ENCODE measurements at regions not wholly inside any gene's neighbourhood (a gene's known extent, or its start where the extent isn't known, plus 50 kb on each side); places are given as distances from the start of the nearest gene placed in this dataset.
"Not testable (repeated sequence)": the region's sequence is repeated elsewhere in the genome, so short reads cannot be mapped to it uniquely, and the experiment has no call there.

- Histone ChIP-seq H3K36me3 (ENCODE audit: insufficient read depth in 1 of 2, low read depth in 1 of 2) (no peaks in the 10 kb centered on the region), H3K4me1 (no peaks in the 10 kb centered on the region), H3K27me3 (ENCODE audit: insufficient read depth in 3 of 3, low read length in 2 of 3) (peaks cover 0 to 15% (median 2%) of the 10 kb centered on the region in 3 donors), H3K27ac (no peak overlapping the region), H3K9me3 (no peaks in the 10 kb centered on the region), H3K4me3 (no peak overlapping the region)
- TF ChIP-seq, protein P1, sequence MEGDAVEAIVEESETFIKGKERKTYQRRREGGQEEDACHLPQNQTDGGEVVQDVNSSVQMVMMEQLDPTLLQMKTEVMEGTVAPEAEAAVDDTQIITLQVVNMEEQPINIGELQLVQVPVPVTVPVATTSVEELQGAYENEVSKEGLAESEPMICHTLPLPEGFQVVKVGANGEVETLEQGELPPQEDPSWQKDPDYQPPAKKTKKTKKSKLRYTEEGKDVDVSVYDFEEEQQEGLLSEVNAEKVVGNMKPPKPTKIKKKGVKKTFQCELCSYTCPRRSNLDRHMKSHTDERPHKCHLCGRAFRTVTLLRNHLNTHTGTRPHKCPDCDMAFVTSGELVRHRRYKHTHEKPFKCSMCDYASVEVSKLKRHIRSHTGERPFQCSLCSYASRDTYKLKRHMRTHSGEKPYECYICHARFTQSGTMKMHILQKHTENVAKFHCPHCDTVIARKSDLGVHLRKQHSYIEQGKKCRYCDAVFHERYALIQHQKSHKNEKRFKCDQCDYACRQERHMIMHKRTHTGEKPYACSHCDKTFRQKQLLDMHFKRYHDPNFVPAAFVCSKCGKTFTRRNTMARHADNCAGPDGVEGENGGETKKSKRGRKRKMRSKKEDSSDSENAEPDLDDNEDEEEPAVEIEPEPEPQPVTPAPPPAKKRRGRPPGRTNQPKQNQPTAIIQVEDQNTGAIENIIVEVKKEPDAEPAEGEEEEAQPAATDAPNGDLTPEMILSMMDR (IDR thresholded peaks at IDR 0.05) = no peak
- DNase-seq (no peak), ATAC-seq (no peak)
- intact Hi-C loops (cut with DNase I) = no loop called here
- 75 to 80% (median 77%) methylated on average over 4 of the region's 4 CpGs for WGBS, 3 donors
Observed at GRCh38 chr22:22122348-22123117, 122.1 kb upstream of the VPREB1 start.

DNA sequence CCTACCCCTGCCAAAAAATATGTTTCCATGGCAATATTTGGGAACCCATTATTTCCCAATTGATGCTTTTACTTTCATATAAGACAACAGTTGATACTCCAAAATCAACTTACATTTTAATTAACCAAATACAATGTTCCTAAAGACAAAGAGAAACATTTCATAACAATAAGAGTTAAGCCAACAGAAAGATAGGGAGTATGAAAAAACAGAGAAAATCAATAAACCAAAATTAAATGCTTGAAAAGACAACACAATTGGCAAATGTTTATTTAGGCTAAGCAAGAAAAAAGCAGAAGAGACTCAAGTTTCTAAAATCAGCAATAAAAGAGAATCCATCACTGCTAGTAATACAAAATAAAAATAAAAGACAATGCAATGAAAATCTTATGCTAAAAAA is 123.1 kb upstream of the VPREB1 start:
- TF ChIP-seq, protein P1 (IDR thresholded peaks at IDR 0.05) = no peak
- H3K27me3 ChIP-seq (ENCODE audit: insufficient read depth in 3 of 3, low read length in 2 of 3) = peaks cover 0 to 15% (median 2%) of the 10 kb centered on the region in 3 donors
- intact Hi-C loops (cut with DNase I) = no loop called here
- H3K4me3 ChIP-seq = no peak overlapping the region
- DNase-seq = no peak
- ATAC-seq = no peak
- H3K4me1 ChIP-seq = no peaks in the 10 kb centered on the region
- no peaks in the 10 kb centered on the region for H3K9me3 ChIP-seq
- no peaks in the 10 kb centered on the region for H3K36me3 ChIP-seq (ENCODE audit: insufficient read depth in 1 of 2, low read depth in 1 of 2)
- H3K27ac ChIP-seq = no peak overlapping the region

GRCh38 chr22:22120160-22120559 is 124.4 kb upstream of the VPREB1 start:
- H3K27ac ChIP-seq = no peak overlapping the region
- peaks cover 0 to 15% (median 0%) of the 10 kb centered on the region in 3 donors for H3K27me3 ChIP-seq (ENCODE audit: insufficient read depth in 3 of 3, low read length in 2 of 3)
- H3K4me3 ChIP-seq = no peak overlapping the region
- TF ChIP-seq, protein P1 (IDR thresholded peaks at IDR 0.05) = no peak
- WGBS, 3 donors = 83 to 89% (median 87%) methylated on average over 3 of the region's 3 CpGs
- no peaks in the 10 kb centered on the region for H3K9me3 ChIP-seq
- no peak for DNase-seq
- no peaks in the 10 kb centered on the region for H3K36me3 ChIP-seq (ENCODE audit: insufficient read depth in 1 of 2, low read depth in 1 of 2)
- no peak for ATAC-seq
- intact Hi-C loops (cut with DNase I) = no loop called here
- H3K4me1 ChIP-seq = no peaks in the 10 kb centered on the region

DNA sequence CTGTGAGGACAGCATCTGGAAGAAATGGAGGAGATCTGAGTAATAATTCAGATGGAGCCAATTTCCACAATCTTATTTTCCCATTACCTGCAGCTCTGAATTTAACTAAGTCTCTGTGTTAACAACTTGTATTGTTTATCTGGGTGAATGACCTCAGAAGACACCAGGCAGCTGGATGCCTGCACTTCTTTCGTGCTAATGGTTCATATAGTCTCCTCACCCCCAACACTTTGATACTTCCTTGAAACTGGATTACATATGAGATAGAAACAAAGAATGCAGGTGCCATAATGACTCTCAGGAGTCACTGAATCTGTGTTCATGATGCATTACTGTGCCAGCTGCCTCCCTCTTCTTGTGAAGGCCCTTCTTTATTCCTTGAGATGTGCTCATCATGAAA is 125.6 kb upstream of the VPREB1 start:
- WGBS, 3 donors = 80 to 100% (median 89%) methylated on average over 1 of the region's 1 CpG
- Histone ChIP-seq H3K9me3 (no peaks in the 10 kb centered on the region), H3K4me1 (no peaks in the 10 kb centered on the region), H3K27me3 (ENCODE audit: insufficient read depth in 3 of 3, low read length in 2 of 3) (peaks cover 0 to 15% (median 0%) of the 10 kb centered on the region in 3 donors), H3K36me3 (ENCODE audit: insufficient read depth in 1 of 2, low read depth in 1 of 2) (no peaks in the 10 kb centered on the region), H3K4me3 (no peak overlapping the region), H3K27ac (no peak overlapping the region)
- TF ChIP-seq, protein P1 (IDR thresholded peaks at IDR 0.05) = no peak
- ATAC-seq = no peak
- DNase-seq = no peak
- intact Hi-C loops (cut with DNase I) = no loop called here

DNA sequence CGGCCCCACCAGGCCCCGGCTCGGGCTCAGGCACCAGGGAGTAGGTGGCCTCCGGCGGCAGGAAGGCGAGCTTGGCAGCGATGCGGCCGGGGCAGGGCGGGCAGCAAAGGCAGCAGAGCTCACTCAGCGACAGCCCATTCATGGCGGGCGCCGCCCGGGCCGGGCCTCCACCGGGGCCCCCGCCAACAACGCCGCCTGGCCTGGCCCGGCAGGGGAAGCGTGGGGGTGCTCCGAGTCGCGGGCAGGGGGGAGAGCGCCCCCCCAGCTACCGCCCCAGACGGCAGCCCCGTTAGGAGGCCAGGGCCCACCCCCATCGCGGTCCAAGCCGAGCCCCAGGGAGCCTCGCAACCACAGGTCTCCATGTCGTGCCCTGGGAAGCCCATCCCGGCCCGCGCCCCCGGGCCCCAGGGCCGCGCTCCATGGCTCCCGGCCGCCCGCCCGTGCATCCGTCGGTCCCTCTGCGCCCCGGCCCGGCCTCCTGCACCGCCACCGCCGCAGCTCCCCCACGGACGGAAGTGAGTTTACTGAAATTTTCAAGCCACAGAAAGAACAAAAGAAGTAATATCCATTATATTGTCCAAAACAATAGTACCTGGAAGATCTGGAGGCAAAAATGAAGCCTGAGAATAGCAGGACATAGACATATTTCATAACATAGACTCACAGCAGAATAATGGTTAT is 126.6 kb upstream of the VPREB1 start:
- H3K27me3 ChIP-seq (ENCODE audit: insufficient read depth in 3 of 3, low read length in 2 of 3) = peaks cover 0 to 15% (median 0%) of the 10 kb centered on the region in 3 donors
- intact Hi-C loops (cut with DNase I) = not testable (repeated sequence)

GRCh38 chr22:22116997-22117770 is 127.4 kb upstream of the VPREB1 start:
- ATAC-seq; intact Hi-C loops (cut with DNase I); H3K9me3 ChIP-seq; DNase-seq; H3K4me1 ChIP-seq; H3K27ac ChIP-seq; H3K36me3 ChIP-seq (ENCODE audit: insufficient read depth in 1 of 2, low read depth in 1 of 2): not testable (repeated sequence)
- Histone ChIP-seq H3K4me3 (peak overlapping the region; percentile 22), H3K27me3 (ENCODE audit: insufficient read depth in 3 of 3, low read length in 2 of 3) (peaks cover 0 to 21% (median 0%) of the 10 kb centered on the region in 3 donors)
- WGBS, 3 donors = 78 to 84% (median 78%) methylated on average over 17 to 34 of the region's 44 CpGs

More for the DNA sequence above, 126.6 kb upstream of the VPREB1 start:
- peak overlapping the region; percentile 22 for H3K4me3 ChIP-seq
- not testable (repeated sequence) for DNase-seq; H3K4me1 ChIP-seq; ATAC-seq; H3K27ac ChIP-seq; H3K36me3 ChIP-seq (ENCODE audit: insufficient read depth in 1 of 2, low read depth in 1 of 2); H3K9me3 ChIP-seq
- 21 to 47% (median 27%) methylated on average over 26 to 52 of the region's 54 CpGs for WGBS, 3 donors

All from psoas muscle (tissue), 7 donors.